ENCODE measurements at regions not wholly inside any gene's neighbourhood (a gene's known extent, or its start where the extent isn't known, plus 50 kb on each side); places are given as distances from the start of the nearest gene placed in this dataset.
"Not testable (repeated sequence)": the region's sequence is repeated elsewhere in the genome, so short reads cannot be mapped to it uniquely, and the experiment has no call there.

DNA sequence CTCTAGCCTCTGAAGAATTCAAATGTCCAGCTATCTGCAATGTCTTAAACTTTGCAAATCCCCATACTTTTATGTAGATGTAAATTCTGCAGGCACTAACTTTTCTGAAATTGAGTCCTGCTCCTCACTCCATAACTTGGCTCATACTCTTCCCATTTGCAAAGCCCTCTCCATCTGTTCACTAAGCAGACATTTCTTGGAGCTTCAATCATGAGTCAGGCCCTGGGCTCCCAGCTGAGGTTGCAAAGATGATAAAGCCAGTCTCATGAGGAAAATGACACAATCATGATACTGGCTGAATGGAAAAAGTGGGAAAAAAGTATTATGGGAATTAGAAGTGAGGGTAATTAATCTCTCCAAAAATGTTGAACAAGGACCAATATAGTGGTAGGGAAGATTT is 507.6 kb downstream of the NR2F2 start:
- DNase-seq: no peak

DNA sequence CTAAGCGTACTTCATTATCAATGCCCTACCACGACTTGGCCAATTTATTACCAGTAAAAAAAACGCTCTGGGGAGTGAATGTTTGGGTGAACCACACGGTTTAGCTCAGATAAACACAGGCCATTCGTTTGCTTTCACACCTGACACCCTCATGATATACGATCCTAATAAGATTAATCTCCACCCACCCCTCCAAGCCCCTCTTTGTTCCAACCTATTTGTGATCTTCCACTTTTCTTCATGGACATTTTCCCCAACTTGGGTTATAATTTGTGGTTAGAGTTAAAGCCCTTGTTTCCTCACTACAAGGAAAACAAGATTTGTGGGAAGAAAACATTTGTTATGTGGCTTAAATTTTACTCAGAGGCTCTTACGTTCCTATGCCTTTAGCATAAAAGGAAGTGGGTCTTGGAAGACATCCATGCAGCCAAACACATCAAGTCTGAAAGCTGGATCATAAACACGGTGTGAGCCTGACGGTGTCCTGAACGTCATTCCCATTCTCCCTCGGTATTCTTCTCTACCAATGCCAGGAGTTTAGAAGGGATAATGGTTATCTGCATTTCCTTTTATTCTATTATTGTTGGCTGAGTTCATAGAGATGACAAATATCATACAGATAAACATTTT is 518.9 kb downstream of the NR2F2 start:
- no peak for DNase-seq

DNA sequence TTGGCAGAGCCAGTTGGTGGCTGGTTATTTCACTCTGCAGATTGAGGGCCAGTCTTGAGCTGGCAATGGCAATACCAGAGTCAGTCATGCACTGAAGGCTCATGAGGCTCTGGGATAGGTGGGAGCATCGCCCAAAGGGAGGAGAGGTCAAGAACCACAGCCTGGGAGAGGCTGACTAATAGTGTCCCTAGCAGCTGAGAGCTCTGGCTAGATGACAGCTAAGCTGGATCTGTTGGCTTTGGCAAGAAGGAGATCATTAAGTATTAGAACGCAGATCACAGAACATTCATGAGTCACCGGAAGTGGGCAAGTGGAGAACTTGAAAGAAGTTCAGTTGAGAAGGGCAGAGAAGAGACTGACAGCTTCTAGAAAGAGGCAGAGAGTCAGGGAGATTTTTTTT is 521.1 kb downstream of the NR2F2 start:
- no peak for DNase-seq

DNA sequence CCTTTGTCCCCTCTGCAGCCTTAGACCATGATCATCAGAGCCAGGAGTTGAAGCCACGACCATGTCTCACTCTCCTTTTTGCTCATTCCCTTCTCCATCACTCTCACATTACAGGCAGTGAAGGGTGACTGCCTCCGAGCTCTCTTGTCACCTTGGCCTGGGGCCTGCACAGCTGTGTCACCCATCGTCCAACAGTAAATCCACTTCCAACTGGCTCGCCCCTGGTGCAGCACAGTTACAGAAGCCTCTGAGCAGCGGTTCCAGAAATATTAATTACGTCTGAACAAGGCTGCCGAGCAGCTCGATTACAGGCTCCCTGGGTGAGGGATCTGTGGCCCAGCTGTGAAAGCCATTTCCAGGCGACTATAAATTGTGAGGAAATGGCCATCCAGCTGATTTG is 528.2 kb downstream of the NR2F2 start:
- no peak for DNase-seq

DNA sequence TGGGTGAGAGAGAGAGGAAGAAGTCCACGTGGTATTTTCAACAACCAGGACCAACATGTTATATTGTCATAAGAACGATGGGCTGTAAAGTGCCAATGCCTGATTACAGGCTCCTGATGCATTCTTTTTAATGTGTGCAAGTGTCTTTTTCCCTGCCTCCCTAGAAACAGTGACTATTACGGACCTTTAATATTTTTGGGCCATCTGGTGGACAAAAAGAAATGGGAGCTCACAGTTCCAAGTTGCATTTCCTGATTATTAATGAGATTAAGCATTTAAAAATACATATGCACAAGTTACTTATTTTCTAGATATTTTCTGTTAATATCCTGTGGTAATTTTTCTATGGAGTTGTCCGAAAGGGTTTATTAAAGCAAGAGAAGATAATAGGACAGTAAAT is 530.2 kb downstream of the NR2F2 start:
- DNase-seq: no peak

DNA sequence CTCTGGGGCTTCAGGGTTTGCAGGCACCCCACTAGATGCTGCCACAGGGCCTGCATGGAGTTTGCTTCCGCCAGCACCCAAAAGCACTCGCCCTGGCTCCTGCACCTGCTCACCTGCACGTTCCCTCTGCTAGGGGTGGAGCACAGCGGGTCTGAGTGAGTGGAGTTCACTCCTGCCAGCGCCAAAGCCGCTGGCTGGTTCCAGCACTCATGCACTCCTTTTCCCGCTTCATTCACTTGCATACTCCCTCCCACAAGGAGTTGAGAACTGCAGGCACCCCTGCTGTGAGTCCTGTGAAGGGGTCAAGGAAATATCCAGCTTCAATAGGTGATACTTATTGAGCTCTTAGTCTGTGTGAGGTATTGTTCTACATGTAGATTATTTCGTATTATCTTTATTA is 537.5 kb downstream of the NR2F2 start:
- no peak for DNase-seq

DNA sequence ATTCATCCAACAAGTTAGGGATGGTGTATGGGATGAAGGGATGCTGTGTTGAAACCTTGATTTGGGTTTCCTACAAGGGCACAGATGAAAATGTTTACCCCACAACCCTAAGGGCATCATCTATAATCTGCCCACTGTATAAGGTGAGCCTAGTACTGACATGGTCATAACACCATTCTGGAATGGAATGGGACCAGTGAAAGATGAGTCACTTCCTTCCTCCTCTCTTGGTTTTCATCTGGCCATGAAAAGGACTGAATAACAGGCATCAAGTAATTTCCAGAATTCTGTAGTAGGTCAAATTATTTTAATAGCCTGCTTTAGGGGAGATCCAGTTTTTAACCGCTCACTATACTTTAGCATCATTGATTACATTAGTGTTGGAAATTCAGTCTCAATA is 538.6 kb downstream of the NR2F2 start:
- DNase-seq: no peak

DNA sequence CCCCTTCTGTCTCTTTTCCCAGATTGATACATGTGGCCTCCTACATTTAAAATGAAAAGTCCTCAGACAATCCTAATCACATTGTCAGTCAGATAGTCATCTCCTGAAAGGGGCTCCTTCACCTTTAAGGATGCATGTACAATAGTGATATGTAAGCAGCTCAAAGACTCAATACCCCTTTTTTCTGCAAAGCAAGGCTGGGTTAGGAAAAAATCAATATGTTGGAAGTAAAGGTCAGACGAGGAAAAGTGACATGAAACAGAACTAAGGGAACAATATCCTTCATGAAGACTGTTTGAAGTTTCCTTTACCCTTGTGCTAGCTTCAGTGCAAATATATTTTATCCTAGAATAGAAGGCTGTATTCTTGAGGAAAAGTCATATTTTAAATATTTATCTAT is 539.3 kb downstream of the NR2F2 start:
- no peak for DNase-seq

DNA sequence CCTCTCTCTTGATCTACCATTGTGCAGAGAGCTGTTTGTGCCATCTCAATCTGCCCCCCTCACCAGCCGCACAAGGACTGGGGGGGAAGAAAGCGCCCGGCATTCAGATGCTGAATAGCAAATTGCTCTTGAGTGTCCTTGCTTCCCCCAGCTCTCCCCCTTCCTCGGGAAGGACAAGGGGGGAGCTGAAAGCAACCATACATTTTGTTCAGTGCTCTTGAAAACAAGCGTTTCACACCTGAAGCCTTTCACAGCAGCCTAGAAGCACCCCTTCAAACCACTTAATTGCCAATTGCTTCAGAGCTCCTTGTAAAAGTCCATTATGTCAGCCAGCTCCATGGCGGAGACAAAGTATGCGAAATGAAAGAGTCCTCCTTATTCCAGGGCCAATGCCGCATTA is 540.1 kb downstream of the NR2F2 start:
- no peak for DNase-seq

DNA sequence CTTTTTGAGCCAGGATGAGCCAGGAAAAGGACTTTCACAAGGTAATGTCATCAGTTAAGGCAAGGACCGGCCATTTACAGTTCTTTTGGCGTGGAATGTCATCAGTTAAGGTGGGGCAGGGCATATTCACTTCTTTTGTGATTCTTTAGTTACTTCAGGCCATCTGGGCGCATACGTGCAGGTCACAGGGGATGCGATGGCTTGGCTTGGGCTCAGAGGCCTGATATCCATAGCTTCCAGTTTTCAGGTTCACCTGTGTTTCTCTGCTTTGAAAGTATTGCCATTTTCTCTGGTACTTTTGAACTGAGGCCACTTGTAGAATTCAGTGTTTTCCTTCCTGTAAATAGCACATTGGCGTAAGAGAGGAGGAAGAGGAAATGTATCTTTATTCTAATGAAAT is 546.9 kb downstream of the NR2F2 start:
- DNase-seq: not testable (repeated sequence)

DNA sequence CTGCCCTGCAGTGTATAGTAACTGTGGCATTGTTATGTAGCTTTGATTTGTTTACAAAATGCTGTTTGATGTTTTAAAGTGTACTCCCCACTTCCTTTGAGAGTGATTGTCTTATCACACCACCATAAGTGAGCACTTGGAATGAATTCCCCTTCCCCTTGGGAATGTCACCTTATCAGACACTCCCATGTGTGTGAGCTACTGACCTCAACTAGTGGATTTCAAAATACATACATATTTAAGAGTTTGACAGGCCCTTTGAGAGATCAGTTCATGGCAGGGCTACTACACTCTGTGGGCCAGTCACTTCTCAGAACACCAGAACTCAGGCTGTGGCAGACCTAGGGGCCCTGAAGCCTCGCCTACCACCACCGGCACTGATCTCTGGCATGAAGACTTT is 547.6 kb downstream of the NR2F2 start:
- DNase-seq: no peak

DNA sequence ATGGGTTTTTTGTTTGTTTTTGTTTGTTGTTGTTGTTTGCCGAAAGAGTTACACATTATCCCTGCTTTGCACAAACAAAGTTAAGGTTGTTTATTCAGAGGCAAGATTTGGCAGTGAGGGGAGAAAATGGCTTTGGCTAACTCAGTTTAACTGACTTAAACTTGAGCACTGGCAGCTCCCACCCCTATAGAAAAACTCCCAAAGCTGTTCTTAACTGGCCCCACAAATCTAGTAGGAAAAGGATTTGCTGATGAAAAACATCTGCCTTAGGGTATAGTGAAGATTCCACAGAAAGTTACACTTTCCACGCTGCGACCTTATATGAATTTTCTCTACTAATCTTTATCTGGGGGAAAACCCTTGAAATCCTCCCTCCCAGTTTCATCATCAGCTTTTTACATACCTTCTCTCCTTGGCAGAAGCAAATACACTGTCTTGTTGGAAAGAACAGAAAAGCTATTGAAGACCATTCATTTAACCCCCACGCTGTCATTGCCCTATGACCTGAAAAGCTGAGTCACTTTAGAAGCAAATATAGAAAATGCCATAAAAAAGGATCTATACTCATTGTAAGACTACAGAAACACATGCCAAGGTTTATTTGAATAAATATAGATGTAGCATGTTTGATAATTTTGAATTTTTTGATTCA is 551.7 kb downstream of the NR2F2 start:
- DNase-seq: no peak

DNA sequence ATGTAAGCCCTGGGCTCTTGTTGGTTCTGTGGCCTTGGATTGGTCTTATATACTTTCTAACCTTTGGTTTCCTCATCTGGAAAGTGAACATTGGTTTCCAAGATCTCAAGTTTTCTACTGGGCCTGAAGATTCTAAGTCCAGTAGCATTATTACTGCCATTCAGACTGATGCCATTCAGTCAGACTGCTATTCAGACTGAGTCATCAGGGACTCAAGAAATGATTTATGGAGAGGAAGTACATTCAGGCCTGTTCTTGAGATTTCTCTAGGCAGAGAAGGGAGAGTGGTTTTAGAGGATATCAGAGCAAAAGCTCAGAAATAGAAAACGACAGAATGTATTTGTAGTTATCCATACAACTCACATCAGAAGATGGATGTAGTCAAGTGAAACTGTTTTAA is 557.2 kb downstream of the NR2F2 start:
- DNase-seq: no peak

DNA sequence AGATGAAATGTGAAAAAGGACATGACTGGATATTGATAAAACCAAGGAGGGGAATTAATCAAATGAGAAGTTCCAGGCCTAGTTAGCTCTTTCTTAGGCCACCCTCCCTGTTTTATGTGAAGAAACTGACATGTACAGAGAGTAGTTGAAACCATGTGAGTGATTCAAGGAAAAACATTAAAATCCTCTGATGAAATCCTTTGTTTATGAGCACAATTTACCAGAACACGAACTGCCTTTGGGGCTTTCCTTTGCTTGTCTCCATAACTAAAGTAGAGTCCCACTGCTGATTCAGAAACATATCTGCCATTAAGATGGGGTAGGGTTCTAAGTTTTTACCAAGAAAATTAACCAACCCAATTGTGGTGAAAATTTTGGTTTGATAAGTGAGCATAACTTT is 558.3 kb downstream of the NR2F2 start:
- DNase-seq: no peak

DNA sequence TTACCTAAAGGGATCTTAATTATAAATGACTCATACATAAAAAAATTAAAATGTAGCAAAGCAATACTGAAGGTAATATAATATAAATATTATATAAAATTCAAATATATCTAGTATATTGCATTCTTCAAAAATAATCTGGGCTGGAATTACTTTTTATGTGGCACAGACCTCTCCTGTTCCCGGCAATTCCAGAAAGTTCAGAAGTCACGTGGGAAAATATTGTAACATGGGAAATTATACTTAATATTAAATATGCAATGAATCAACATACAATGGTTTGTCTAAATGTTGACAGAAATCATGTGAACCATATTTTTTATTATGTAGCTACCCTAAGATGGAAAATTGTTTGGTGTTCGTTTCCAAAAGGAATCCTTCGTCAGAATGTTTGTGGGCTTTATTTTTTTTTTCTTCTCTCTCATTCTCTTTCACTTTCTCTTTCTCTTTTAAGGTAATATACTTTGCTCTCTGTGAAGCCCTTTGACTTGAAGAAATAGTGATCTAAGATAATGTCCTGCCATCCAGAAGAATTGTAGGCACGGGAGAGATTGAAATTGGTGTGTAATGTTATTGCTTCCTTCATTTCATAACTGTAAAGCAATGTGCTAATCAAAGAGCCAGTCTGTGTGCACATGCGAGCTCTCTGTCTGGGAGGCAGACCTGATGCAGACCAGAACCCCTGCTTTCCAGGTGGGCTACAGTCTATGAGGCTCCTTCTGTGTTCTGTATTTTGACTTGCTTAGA is 559.4 kb downstream of the NR2F2 start:
- no peak for DNase-seq

DNA sequence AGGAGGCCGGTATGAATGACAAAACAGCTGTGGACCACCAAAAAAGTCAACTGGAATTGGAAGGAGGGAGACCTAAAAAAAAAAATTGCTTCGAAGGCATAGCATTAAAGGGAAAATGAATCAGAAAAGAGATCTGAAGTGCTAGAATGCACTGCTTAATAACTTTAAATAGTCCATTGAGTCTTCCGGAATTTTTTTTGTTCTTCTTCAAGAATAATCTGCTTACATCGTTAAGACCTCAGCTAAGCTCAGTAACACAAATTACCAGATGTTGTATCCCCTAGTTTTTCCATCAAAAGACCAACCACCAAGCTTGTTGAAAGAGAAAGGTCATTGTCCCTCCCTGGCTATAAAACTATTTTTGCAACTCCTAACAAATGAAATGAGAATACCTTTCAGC is 560.5 kb downstream of the NR2F2 start:
- no peak for DNase-seq

DNA sequence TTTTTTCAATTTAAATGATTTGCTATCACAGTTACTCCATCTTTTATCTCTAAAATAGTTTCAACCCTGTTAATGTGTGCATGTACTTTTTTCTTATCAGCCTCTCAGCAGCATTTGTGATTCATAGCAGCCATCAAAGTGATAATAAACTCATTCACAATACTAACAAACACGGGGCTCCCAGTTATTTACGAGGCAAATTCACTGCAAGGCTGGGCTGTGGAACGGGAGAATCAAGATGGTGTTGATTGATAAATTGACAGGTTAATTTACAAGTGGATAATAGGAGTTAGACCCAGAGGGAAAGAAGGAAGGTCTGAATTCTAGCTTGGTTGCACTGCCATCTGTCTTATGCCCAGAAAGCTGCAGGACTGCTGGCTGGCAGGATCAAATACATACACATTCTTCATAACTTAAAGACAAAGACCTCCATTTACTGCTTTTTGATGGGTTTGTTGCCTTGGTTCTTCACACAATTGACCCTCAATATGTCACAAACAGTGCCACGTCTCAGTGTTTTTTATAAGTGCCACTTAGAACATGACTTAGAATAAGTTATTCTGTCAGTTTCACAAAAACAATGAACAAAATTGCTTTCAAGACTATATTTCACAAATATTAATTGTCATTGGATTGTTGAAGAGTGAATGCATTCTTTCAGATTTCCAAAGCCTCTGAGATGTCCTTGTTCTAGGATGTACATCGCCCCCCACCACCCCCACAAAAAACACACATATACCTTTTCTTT is 562.8 kb downstream of the NR2F2 start:
- no peak for DNase-seq

DNA sequence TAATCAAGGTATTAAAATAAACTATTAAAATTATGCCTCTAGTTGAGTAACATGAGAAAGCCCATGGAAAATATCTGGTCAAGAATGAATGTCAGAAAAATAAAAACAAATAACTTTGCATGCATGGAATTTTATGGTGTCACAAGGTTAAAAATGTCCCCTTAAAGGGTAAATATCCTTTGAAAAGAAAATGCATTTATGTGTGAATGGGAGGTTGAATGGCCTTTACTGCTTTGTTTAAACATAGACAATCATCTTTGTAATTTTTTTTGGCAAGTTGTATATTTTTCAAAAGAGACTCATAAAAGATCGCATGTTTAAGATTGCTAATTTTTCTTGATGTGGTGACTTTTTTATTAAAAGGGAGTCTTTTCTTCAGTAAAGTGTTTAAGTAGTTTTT is 564.2 kb downstream of the NR2F2 start:
- DNase-seq: no peak

DNA sequence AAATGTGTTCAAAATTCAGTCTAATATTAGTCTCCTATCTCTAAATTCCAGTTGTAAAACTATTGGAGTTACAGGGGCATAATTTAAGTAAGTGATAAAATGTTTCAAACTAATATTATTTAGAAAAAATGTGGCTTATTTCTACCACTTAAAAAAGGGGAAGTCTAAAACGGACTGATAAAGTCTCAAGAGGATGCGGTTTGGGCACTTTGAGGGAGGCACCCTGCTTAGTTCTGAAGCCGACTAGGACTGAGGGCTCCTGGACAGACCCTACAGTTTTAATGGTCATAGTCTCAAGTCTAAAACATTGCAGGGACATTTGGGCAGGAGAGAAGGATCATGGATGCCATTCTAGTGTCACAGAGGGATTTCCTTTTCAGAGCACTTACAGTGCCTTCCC is 566.3 kb downstream of the NR2F2 start:
- no peak for DNase-seq

DNA sequence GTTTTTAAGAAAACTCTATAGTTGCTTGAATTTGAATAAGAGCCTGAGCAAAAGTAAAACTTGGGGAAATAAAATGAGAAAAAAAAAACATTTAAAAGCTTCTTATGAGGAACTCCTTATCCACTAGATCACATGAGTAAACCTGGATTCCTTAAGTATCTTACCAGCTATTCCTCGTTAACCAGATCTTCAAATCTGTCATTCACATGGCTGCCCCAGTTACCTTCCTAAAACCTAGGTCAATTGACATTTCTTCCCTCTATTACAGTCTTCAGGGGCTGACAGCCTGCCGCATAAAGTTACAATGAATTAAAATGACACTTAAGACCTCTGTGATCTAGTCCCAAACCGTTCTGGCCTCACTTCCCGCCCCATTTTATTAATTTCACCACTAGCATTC is 583.6 kb downstream of the NR2F2 start:
- no peak for DNase-seq

DNA sequence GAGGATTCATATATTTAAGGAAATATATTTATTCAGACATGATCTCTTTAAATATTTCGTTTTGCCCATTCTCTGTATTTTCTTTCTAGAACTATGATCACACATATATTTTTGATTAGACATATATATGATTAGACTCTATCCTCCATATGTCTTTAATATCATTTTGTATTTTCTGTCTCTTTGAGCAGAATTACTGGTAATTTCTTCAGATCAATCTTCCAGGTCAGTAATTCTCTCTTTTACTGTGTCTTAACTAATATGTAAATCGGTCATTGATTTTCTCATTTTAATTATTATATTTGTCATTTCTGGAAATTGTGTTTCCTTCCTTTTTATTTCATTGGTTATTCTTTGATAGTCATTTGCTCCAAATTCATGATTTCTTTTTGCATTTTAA is 586.2 kb downstream of the NR2F2 start:
- DNase-seq: no peak

DNA sequence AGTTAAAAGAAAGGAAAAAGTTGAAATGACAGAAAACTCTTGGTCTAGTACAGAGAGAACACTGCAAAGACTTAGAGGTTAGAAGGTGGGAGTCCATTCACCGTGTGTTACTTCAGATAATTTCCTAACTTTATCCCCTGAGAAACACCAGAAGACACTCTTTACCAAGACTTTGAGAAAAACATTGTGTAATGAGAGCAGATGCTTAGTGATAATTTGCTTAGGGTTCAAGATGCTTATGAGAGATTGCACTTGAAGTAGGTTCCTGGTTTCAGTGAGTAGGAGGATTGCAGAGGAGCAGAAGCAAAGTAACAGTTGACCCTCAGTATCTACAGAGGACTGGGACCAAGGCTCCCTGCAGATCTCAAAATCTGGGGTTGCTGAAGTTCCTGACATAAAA is 594.1 kb downstream of the NR2F2 start:
- no peak for DNase-seq

DNA sequence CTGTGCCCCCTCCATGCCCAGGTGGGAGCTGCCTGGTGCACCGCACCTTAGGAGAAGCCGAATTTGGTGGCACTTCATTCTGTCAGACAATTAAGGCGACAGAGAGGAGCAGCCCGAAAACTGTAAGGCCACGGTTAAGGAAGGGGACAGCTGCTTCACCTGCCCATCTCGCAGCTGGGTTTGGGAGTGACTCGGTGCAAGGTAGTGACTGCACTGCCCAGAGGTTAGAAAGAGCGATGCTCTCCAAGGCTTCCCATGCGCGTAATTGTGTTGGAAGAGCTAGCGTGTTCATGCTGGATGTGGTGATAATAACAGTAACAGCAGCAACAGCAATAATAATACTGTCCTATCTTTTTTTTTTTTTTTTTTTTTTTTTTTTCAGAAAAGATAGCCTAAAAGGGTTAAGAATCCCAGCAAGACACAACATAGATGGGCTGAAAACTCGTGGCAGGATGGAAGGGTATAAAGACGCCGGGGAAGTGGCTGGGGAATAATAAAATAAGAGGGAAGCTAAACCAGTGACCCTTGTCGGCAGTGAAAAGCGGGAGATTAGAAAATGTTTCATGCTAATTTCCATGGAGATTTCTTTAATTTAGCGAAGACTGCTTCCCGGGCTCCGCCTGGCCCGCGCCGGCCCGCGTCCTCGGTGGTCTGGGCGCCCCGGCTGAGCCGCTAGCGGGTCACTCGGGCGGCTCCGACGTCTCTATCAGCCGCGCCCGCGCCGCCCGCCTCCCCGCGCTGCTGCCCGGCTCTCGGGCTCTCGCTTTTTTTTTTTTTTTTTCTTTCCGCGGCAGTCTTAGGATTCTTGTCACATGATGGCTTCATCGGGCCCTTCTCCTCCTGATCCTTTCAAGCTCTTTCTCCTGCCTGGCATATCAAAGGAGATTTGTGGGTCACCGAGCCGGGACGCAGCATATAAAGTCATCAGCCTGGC is 617.1 kb downstream of the NR2F2 start:
- no peak for DNase-seq
